AG04449 (cell line): ENCODE measurements at regions not wholly inside any gene's neighbourhood (a gene's known extent, or its start where the extent isn't known, plus 50 kb on each side); places are given as distances from the start of the nearest gene placed in this dataset.

ENCODE experiments used
- CTCF ChIA-PET: fragments of 350-600 bp; formaldehyde crosslinking; extraction: SDS; loops from one replicate; lab custom pipeline; 2021; ENCODE audit warnings: antibody characterized with exemption; lab: Yijun Ruan, JAX
- POLR2A ChIA-PET: fragments of 400-600, 350-600 bp; formaldehyde crosslinking; extraction: SDS; loops from one replicate; lab custom pipeline; 2020; ENCODE audit warnings: antibody characterized with exemption, inconsistent platforms; lab: Yijun Ruan, JAX
- DNase-seq: peaks from one replicate; pipeline ENCODE4 v3.0.0-alpha.2; 2010; ENCODE audit warnings: low read depth, low spot score
- H3K4me3 ChIP-seq: 2 replicates; pipeline ENCODE4 v1.5.1; 2011; ENCODE audit warnings: low read depth, mild to moderate bottlenecking, control low read depth, low read length
- TF ChIP-seq, protein P1 (sequence below): IDR thresholded peaks from one replicate; pipeline ENCODE4 v1.5.1; 2011; ENCODE audit warnings: mild to moderate bottlenecking, moderate library complexity, low read length, control low read depth, inconsistent platforms; ENCODE audit not compliant: insufficient read depth; ENCODE audit errors: missing control alignments

DNA sequence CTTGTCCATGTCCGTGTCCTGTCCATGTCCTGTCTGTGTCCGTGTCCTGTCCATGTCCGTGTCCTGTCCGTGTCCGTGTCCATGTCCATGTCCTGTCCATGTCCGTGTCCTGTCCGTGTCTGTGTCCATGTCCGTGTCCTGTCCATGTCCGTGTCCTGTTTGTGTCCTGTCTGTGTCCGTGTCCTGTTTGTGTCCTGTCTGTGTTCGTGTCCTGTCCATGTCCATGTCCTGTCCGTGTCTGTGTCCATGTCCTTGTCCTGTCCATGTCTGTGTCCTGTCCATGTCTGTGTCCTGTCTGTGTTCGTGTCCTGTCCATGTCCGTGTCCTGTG is 55.0 kb upstream of the BHLHE23 start:
- ChIA-PET POLR2A (no interaction called here), CTCF (interaction anchor here (0.6 kb wide), 1 partner anchor 153 kb away, joined by 3 read pairs; no protein-coding TSS in a partner anchor)
- no peak for DNase-seq
- no peak overlapping the region for H3K4me3 ChIP-seq
- TF ChIP-seq, protein P1, sequence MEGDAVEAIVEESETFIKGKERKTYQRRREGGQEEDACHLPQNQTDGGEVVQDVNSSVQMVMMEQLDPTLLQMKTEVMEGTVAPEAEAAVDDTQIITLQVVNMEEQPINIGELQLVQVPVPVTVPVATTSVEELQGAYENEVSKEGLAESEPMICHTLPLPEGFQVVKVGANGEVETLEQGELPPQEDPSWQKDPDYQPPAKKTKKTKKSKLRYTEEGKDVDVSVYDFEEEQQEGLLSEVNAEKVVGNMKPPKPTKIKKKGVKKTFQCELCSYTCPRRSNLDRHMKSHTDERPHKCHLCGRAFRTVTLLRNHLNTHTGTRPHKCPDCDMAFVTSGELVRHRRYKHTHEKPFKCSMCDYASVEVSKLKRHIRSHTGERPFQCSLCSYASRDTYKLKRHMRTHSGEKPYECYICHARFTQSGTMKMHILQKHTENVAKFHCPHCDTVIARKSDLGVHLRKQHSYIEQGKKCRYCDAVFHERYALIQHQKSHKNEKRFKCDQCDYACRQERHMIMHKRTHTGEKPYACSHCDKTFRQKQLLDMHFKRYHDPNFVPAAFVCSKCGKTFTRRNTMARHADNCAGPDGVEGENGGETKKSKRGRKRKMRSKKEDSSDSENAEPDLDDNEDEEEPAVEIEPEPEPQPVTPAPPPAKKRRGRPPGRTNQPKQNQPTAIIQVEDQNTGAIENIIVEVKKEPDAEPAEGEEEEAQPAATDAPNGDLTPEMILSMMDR: no peak

DNA sequence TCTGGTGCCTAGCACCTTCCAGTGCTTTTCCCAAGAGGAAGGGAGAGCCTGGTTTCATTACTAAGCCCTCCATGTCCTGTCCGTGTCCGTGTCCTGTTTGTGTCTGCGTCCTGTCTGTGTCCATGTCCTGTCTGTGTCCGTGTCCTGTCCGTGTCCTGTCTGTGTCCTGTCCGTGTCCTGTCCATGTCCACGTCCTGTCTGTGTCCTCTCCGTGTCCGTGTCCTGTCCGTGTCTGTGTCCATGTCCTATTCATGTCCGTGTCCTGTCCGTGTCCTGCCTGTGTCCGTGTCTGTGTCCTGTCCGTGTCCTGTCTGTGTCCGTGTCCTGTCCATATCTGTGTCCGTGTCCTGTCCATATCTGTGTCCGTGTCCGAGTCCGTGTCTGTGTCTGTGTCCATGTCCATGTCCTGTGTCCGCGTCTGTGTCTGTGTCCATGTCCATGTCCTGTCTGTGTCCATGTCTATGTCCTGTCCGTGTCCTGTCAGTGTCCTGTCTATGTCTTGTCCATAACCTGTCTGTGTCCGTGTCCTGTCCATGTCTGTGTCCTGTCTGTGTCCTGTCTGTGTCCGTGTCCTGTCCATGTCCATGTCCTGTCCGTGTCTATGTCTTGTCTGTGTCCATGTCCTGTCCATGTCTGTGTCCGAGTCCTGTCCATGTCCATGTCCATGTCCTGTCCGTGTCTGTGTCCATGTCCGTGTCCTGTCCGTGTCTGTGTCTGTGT is 54.4 kb upstream of the BHLHE23 start:
- ChIA-PET POLR2A (no interaction called here), CTCF (interaction anchor here (0.6 kb wide), 1 partner anchor 153 kb away, joined by 3 read pairs; no protein-coding TSS in a partner anchor)
- TF ChIP-seq, protein P1: no peak
- H3K4me3 ChIP-seq: no peak overlapping the region
- DNase-seq: no peak

DNA sequence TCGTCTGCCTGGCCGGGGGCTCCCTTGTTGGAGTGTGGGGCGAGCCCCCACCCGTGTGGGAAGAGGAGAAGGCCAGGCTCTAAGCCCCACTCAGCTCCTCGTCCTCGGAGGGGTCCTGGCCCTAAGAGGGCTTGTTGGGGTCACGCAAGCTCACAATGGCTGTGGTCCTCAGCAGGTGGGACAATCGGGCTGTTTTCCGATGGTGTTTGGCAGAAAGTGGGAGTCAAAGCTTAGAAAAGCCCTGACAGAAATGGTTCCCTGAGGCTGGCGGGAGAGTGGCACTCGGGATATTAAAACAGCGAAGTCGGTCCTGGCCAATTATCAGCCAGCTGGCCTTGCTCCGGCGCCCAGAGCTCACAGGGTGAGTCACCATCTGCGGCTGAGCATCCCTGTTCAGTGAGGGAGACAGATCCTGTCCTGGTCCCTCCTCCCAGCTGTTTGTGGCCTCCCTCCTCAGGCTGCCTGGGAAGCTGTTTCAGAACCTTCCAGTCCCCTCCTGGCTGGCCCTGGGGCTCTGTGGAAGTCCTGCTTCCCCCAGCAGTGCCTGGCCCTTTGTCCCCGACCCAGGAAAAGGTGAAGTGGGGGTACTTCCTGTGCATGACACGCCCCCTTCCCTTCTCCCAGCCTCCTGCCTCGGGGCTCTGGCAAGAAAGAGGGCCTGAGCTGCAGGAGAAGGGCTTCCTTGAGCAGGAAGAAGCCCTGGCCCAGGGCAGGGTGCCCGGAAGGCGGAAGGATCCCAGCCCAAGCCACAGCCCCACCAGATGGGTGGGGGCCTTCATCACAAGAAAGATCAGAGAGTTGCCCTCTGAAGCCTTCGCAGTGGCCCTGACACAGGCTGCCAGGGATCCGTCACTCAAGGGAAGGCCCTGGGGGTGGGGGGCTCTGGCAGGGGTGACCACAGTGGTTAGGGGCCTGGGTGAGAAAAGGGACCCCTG is 53.6 kb upstream of the BHLHE23 start:
- H3K4me3 ChIP-seq: no peak overlapping the region
- TF ChIP-seq, protein P1: no peak
- ChIA-PET POLR2A (no interaction called here), CTCF (interaction anchor here (0.9 to 1.5 kb wide), 2 partner anchors 12 to 155 kb away, joined by 3 read pairs; partner anchors contain the start of gene YTHDF1)
- DNase-seq: no peak

DNA sequence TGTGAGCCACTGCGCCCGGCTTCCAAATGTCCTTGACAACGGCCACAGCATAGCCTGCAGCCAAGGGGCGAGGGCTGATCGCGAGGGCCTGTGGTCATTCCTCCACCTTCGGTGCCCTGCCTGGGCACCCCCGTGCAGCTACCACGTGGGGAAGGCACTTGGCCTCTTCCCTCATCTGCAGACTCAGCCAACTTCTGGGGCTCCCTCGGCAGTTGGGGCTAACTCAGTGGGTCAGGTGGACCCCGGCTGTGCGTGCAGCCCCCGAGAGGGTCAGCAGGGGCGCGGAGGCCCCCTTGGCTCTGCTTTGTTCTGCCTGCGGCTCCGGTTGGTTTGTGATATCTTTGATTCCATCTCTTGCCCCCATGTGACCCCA is 52.9 kb upstream of the BHLHE23 start:
- POLR2A ChIA-PET: no interaction called here
- H3K4me3 ChIP-seq: no peak overlapping the region
- DNase-seq: no peak
- CTCF ChIA-PET: interaction anchor here (0.9 to 1.5 kb wide), 2 partner anchors 11 to 156 kb away, joined by 3 read pairs; partner anchors contain the start of gene YTHDF1
- TF ChIP-seq, protein P1: no peak

DNA sequence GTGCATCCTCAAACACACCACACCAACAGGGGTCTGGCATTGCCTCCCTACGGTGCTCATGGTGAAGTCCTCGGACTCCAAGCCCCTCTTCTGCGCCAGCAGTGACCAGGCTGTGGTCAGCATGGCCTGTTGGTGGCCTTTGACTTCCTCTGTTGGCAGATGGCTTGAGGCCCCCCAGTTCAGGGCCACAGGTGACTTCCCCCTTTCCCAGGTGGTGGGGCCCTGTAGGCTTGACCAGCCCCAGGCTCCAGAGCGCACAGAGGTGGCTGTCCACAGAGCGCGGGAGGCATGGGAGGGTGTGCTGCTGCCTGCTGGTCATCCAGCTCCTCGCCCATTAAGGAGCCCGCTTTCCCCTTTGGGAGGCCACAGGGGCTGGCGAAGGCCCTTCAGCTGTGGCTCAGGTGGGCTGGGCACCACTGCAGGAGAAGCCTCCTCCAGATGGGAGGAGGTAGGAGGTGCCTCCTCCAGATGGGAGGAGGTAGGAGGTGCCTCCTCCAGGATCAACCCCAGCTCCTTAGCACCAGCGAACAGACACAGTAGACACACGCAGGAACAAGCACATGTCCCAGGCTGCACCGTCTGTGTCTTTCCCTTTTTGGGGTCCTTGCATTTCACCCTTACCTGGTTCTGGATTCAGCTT is 52.1 kb upstream of the BHLHE23 start:
- TF ChIP-seq, protein P1: no peak
- ChIA-PET POLR2A (no interaction called here), CTCF (interaction anchor here (0.8 to 1.5 kb wide), 5 partner anchors 10 to 156 kb away, joined by 3 to 4 read pairs (median 3); no protein-coding TSS in a partner anchor)
- H3K4me3 ChIP-seq: no peak overlapping the region
- no peak for DNase-seq
